ENCODE measurements at regions not wholly inside any gene's neighbourhood (a gene's known extent, or its start where the extent isn't known, plus 50 kb on each side); places are given as distances from the start of the nearest gene placed in this dataset.

DNA sequence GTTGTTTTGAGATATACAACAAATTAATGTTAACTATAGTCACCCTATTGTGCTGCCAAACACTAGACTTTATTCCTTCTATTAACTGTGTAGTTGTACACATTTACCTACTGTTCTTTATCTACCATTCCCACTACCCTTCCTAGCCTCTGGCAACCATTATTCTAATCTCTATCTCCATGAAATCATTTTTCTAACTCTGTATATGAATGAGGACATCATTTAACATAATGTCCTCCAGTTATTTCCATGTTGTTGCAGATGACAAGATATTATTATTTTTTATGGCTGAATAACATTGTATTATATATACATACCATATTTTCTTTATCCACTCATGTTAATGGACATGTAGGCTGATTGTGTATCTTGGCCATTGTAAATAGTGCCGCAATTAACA, 366.3 kb downstream of the TBX15 start:
- TF ChIP-seq, protein P1, sequence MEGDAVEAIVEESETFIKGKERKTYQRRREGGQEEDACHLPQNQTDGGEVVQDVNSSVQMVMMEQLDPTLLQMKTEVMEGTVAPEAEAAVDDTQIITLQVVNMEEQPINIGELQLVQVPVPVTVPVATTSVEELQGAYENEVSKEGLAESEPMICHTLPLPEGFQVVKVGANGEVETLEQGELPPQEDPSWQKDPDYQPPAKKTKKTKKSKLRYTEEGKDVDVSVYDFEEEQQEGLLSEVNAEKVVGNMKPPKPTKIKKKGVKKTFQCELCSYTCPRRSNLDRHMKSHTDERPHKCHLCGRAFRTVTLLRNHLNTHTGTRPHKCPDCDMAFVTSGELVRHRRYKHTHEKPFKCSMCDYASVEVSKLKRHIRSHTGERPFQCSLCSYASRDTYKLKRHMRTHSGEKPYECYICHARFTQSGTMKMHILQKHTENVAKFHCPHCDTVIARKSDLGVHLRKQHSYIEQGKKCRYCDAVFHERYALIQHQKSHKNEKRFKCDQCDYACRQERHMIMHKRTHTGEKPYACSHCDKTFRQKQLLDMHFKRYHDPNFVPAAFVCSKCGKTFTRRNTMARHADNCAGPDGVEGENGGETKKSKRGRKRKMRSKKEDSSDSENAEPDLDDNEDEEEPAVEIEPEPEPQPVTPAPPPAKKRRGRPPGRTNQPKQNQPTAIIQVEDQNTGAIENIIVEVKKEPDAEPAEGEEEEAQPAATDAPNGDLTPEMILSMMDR (IDR thresholded peaks at IDR 0.05), result no peak
- TF ChIP-seq POLR2A (IDR thresholded peaks at IDR 0.05) (no peak), EP300 (IDR thresholded peaks at IDR 0.05) (no peak)
